ENCODE measurements at regions not wholly inside any gene's neighbourhood (a gene's known extent, or its start where the extent isn't known, plus 50 kb on each side); places are given as distances from the start of the nearest gene placed in this dataset.
"Not testable (repeated sequence)": the region's sequence is repeated elsewhere in the genome, so short reads cannot be mapped to it uniquely, and the experiment has no call there.

DNA sequence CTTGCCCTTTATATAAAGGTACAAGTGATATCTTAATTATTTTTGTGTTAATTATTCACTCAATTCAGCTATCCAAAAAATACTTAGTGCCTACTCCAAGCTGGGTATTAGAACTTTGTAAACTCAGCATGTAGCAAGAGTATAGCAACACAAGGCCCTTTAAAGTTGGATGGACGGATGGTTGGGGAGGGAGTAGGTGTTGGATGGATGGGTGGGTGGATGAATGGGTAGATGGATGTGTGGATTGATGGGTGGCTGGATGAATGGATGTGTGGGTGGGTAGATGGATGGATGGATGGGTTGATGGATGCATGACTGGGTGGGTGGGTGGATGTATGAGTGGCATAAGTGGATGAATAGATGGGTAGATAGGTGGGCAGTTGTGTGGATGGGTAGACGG lies 211.5 kb downstream of the BANP start:
- not testable (repeated sequence) for H3K36me3 ChIP-seq (ENCODE audit: control insufficient read depth in 3 of 3, insufficient read depth in 3 of 3, low read length in 3 of 3); H3K4me3 ChIP-seq (ENCODE audit: low read length in 3 of 3); H3K27me3 ChIP-seq (ENCODE audit: control insufficient read depth in 3 of 3, insufficient read depth in 3 of 3, low read length in 3 of 3); H3K9me3 ChIP-seq (ENCODE audit: control insufficient read depth in 3 of 3, low read length in 3 of 3); H3K27ac ChIP-seq (ENCODE audit: low read depth, low read length); H3K4me1 ChIP-seq (ENCODE audit: control insufficient read depth in 3 of 3, insufficient read depth in 3 of 3, low read length in 3 of 3); H3K9ac ChIP-seq (ENCODE audit: low read depth in 1 of 3, low read length in 3 of 3)

GRCh38 chr16:88164196-88165039 lies 213.2 kb downstream of the BANP start:
- not testable (repeated sequence) for H3K36me3 ChIP-seq (ENCODE audit: control insufficient read depth in 3 of 3, insufficient read depth in 3 of 3, low read length in 3 of 3); H3K27ac ChIP-seq (ENCODE audit: low read depth, low read length); H3K27me3 ChIP-seq (ENCODE audit: control insufficient read depth in 3 of 3, insufficient read depth in 3 of 3, low read length in 3 of 3); H3K4me1 ChIP-seq (ENCODE audit: control insufficient read depth in 3 of 3, insufficient read depth in 3 of 3, low read length in 3 of 3); H3K9ac ChIP-seq (ENCODE audit: low read depth in 1 of 3, low read length in 3 of 3); H3K4me3 ChIP-seq (ENCODE audit: low read length in 3 of 3); H3K9me3 ChIP-seq (ENCODE audit: control insufficient read depth in 3 of 3, low read length in 3 of 3)

- H3K27ac ChIP-seq (ENCODE audit: low read depth, low read length); H3K4me3 ChIP-seq (ENCODE audit: low read length in 3 of 3); H3K36me3 ChIP-seq (ENCODE audit: control insufficient read depth in 3 of 3, insufficient read depth in 3 of 3, low read length in 3 of 3); H3K9ac ChIP-seq (ENCODE audit: low read depth in 1 of 3, low read length in 3 of 3); H3K9me3 ChIP-seq (ENCODE audit: control insufficient read depth in 3 of 3, low read length in 3 of 3); H3K4me1 ChIP-seq (ENCODE audit: control insufficient read depth in 3 of 3, insufficient read depth in 3 of 3, low read length in 3 of 3): not testable (repeated sequence)
- H3K27me3 ChIP-seq (ENCODE audit: control insufficient read depth in 3 of 3, insufficient read depth in 3 of 3, low read length in 3 of 3), result peaks cover 0 to 14% (median 8%) of the 10 kb centered on the region in 3 donors
Observed at GRCh38 chr16:88165040-88165544, 213.9 kb downstream of the BANP start.

DNA sequence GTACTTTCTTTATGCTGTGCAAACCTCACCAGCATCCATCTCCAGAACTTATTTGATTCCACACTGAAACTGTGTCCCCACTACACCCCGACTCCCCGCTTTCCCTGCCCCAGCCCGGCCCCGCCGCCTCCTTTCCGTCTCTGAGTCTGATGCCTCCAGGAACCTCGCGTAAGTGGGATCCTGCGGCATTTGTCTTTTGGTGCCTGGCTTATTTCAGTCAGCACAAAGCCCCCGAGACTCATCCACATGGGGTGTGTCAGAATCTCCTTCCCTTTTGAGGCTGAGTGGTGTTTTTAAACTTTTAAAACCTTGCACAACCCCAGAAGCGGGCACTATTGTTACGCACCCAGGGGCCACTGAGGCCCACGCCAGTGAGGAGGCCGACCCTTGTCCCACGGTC lies 214.4 kb downstream of the BANP start:
- H3K9me3 ChIP-seq (ENCODE audit: control insufficient read depth in 3 of 3, low read length in 3 of 3); H3K36me3 ChIP-seq (ENCODE audit: control insufficient read depth in 3 of 3, insufficient read depth in 3 of 3, low read length in 3 of 3); H3K4me1 ChIP-seq (ENCODE audit: control insufficient read depth in 3 of 3, insufficient read depth in 3 of 3, low read length in 3 of 3); H3K27ac ChIP-seq (ENCODE audit: low read depth, low read length); H3K4me3 ChIP-seq (ENCODE audit: low read length in 3 of 3); H3K9ac ChIP-seq (ENCODE audit: low read depth in 1 of 3, low read length in 3 of 3): not testable (repeated sequence)
- H3K27me3 ChIP-seq (ENCODE audit: control insufficient read depth in 3 of 3, insufficient read depth in 3 of 3, low read length in 3 of 3), result peaks cover 0 to 16% (median 13%) of the 10 kb centered on the region in 3 donors

GRCh38 chr16:88166209-88166773 lies 215.1 kb downstream of the BANP start:
- not testable (repeated sequence) for H3K9ac ChIP-seq (ENCODE audit: low read depth in 1 of 3, low read length in 3 of 3); H3K4me1 ChIP-seq (ENCODE audit: control insufficient read depth in 3 of 3, insufficient read depth in 3 of 3, low read length in 3 of 3); H3K36me3 ChIP-seq (ENCODE audit: control insufficient read depth in 3 of 3, insufficient read depth in 3 of 3, low read length in 3 of 3); H3K27ac ChIP-seq (ENCODE audit: low read depth, low read length); H3K4me3 ChIP-seq (ENCODE audit: low read length in 3 of 3); H3K9me3 ChIP-seq (ENCODE audit: control insufficient read depth in 3 of 3, low read length in 3 of 3)
- H3K27me3 ChIP-seq (ENCODE audit: control insufficient read depth in 3 of 3, insufficient read depth in 3 of 3, low read length in 3 of 3), result peaks cover 0 to 17% (median 14%) of the 10 kb centered on the region in 3 donors

DNA sequence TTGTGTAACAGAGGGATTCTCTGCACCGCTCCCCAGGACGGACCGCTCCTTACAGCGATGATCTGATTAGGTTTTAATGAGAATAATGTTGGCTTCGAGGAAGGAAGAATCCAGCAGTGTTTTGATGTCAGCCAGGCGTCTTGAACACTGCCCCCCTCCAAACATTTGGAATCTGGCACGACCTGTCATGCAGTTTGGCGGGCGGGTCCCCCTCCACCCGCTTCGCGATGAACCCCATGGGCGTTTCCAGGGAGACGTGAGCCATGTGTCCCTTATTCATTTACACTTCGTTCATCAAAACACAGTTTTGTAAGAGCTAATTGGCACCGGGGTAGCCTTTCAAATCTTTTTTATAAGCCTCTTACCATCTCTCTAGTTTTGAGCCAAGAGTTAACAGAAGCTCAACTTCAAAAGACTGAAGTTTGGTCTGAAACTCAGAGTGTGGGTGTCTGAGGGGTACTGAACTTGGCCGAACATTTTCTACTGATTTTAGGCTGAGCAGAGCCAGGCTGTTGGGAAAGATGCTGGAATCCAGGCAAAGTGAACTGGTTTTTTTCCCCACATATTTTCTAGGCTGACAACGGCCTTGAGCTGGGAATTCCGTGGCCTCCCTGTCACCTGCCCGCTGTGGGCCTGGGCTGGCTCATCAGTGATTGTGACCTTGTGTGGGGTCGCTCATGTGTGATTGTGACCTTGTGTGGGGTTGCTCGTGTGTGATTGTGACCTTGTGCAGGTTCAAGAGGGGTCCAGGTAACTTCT lies 214.8 kb upstream of the ZNF469 start:
- not testable (repeated sequence) for H3K9ac ChIP-seq (ENCODE audit: low read depth in 1 of 3, low read length in 3 of 3); H3K36me3 ChIP-seq (ENCODE audit: control insufficient read depth in 3 of 3, insufficient read depth in 3 of 3, low read length in 3 of 3); H3K9me3 ChIP-seq (ENCODE audit: control insufficient read depth in 3 of 3, low read length in 3 of 3); H3K27ac ChIP-seq (ENCODE audit: low read depth, low read length); H3K4me3 ChIP-seq (ENCODE audit: low read length in 3 of 3); H3K4me1 ChIP-seq (ENCODE audit: control insufficient read depth in 3 of 3, insufficient read depth in 3 of 3, low read length in 3 of 3)
- H3K27me3 ChIP-seq (ENCODE audit: control insufficient read depth in 3 of 3, insufficient read depth in 3 of 3, low read length in 3 of 3), result peaks cover 0 to 17% (median 14%) of the 10 kb centered on the region in 3 donors

DNA sequence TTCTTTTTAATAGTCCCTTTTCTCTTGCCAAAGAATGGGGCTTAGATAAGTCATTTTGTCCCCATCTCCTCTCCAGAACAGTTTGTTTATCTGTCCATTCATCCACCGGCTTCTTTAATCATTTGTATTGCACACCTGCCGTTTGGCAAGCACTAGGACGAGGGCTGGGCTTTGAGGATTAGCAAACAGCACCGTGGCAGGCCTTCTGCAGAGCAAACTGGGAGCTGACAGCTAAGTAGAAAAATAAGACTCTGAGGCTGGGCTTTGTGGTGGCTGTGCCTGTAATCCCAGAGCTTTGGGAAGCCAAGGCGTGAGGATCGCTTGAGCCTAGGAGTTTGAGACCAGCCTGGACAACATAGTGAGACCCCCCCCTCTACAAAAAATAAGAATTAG lies 214.2 kb upstream of the ZNF469 start:
- not testable (repeated sequence) for H3K27ac ChIP-seq (ENCODE audit: low read depth, low read length); H3K4me1 ChIP-seq (ENCODE audit: control insufficient read depth in 3 of 3, insufficient read depth in 3 of 3, low read length in 3 of 3); H3K36me3 ChIP-seq (ENCODE audit: control insufficient read depth in 3 of 3, insufficient read depth in 3 of 3, low read length in 3 of 3); H3K9ac ChIP-seq (ENCODE audit: low read depth in 1 of 3, low read length in 3 of 3); H3K4me3 ChIP-seq (ENCODE audit: low read length in 3 of 3); H3K9me3 ChIP-seq (ENCODE audit: control insufficient read depth in 3 of 3, low read length in 3 of 3)
- H3K27me3 ChIP-seq (ENCODE audit: control insufficient read depth in 3 of 3, insufficient read depth in 3 of 3, low read length in 3 of 3), result peaks cover 0 to 17% (median 14%) of the 10 kb centered on the region in 3 donors

GRCh38 chr16:88169136-88169830 lies 213.5 kb upstream of the ZNF469 start:
- not testable (repeated sequence) for H3K9ac ChIP-seq (ENCODE audit: low read depth in 1 of 3, low read length in 3 of 3); H3K9me3 ChIP-seq (ENCODE audit: control insufficient read depth in 3 of 3, low read length in 3 of 3); H3K27ac ChIP-seq (ENCODE audit: low read depth, low read length); H3K4me1 ChIP-seq (ENCODE audit: control insufficient read depth in 3 of 3, insufficient read depth in 3 of 3, low read length in 3 of 3); H3K36me3 ChIP-seq (ENCODE audit: control insufficient read depth in 3 of 3, insufficient read depth in 3 of 3, low read length in 3 of 3); H3K4me3 ChIP-seq (ENCODE audit: low read length in 3 of 3)
- peaks cover 0 to 15% (median 14%) of the 10 kb centered on the region in 3 donors for H3K27me3 ChIP-seq (ENCODE audit: control insufficient read depth in 3 of 3, insufficient read depth in 3 of 3, low read length in 3 of 3)

DNA sequence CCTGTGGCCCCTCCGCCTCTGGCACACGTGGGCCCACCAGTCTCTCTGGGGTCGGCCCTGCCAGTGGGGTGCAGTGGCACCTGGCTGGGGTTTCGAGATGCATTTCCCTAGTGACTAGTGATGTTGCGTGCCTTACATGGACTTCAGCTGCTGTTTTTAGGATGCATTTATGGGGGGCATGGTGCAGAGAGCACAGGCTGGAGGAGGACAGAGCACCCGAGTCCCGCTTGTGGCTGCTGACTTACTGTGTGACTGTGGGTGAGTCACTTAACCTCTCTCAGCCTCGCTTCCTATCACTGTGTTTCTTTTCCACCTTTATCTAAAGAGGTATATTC lies 213.0 kb upstream of the ZNF469 start:
- not testable (repeated sequence) for H3K9ac ChIP-seq (ENCODE audit: low read depth in 1 of 3, low read length in 3 of 3); H3K4me1 ChIP-seq (ENCODE audit: control insufficient read depth in 3 of 3, insufficient read depth in 3 of 3, low read length in 3 of 3); H3K36me3 ChIP-seq (ENCODE audit: control insufficient read depth in 3 of 3, insufficient read depth in 3 of 3, low read length in 3 of 3); H3K4me3 ChIP-seq (ENCODE audit: low read length in 3 of 3); H3K9me3 ChIP-seq (ENCODE audit: control insufficient read depth in 3 of 3, low read length in 3 of 3); H3K27ac ChIP-seq (ENCODE audit: low read depth, low read length)
- H3K27me3 ChIP-seq (ENCODE audit: control insufficient read depth in 3 of 3, insufficient read depth in 3 of 3, low read length in 3 of 3), result peaks cover 0 to 14% (median 14%) of the 10 kb centered on the region in 3 donors

Measured in skeletal muscle tissue (tissue), 3 donors.